Liver (tissue), 8 donors: ENCODE measurements at regions not wholly inside any gene's neighbourhood (a gene's known extent, or its start where the extent isn't known, plus 50 kb on each side); places are given as distances from the start of the nearest gene placed in this dataset.

Experiments
- DNase-seq: peaks from one replicate; pipeline ENCODE4 v3.0.0-alpha.2; 2017; ENCODE audit warnings: low spot score
- H3K27ac ChIP-seq, 2 donors: one replicate each; pipeline ENCODE4 v1.7.0; 2013; ENCODE audit warnings: inconsistent platforms in 2 of 2, low read length in 2 of 2, control low read depth in 1 of 2, low read depth in 1 of 2, mild to moderate bottlenecking in 1 of 2
- H3K27me3 ChIP-seq, 4 donors: one replicate each; pipeline versions ENCODE4 v1.6.1 to v1.7.0; 2013; ENCODE audit warnings: low read length in 3 of 4, inconsistent platforms in 1 of 4, mild to moderate bottlenecking in 1 of 4, moderate library complexity in 1 of 4; ENCODE audit not compliant: control insufficient read depth in 4 of 4, insufficient read depth in 4 of 4
- H3K36me3 ChIP-seq, 4 donors: one replicate each; pipeline versions ENCODE4 v1.6.1 to v1.7.0; 2013; ENCODE audit warnings: low read length in 3 of 4, mild to moderate bottlenecking in 3 of 4, low read depth in 1 of 4, moderate library complexity in 1 of 4; ENCODE audit not compliant: control insufficient read depth in 4 of 4, insufficient read depth in 3 of 4
- H3K4me1 ChIP-seq, 4 donors: one replicate each; pipeline versions ENCODE4 v1.6.1 to v1.7.0; 2013; ENCODE audit warnings: low read length in 3 of 4, mild to moderate bottlenecking in 3 of 4, moderate library complexity in 1 of 4; ENCODE audit not compliant: control insufficient read depth in 4 of 4, insufficient read depth in 4 of 4
- H3K4me3 ChIP-seq, 3 donors: one replicate each; pipeline versions ENCODE4 v1.6.1 to v1.7.0; 2013; ENCODE audit warnings: low read length in 3 of 3, control low read depth in 1 of 3, low read depth in 1 of 3, mild to moderate bottlenecking in 1 of 3
- H3K9ac ChIP-seq, 2 donors: one replicate each; pipeline ENCODE4 v1.7.0; 2013; ENCODE audit warnings: low read length in 2 of 2, mild to moderate bottlenecking in 2 of 2, moderate library complexity in 2 of 2, control low read depth in 1 of 2, low read depth in 1 of 2
- H3K9me3 ChIP-seq, 4 donors: one replicate each; pipeline versions ENCODE4 v1.6.1 to v1.7.0; 2013; ENCODE audit warnings: low read length in 3 of 4; ENCODE audit not compliant: control insufficient read depth in 4 of 4
- ATF3 ChIP-seq: IDR thresholded peaks from 2 replicates; pipeline ENCODE4 v1.6.1; 2016; ENCODE audit warnings: antibody characterized with exemption
- EGR1 ChIP-seq, 2 donors: IDR thresholded peaks; 2 replicates each; pipeline ENCODE4 v1.6.1; 2016 to 2018; ENCODE audit warnings: antibody characterized with exemption in 2 of 2, low read depth in 2 of 2
- FOXA1 ChIP-seq: IDR thresholded peaks from 2 replicates; pipeline ENCODE4 v1.6.1; 2016; ENCODE audit warnings: antibody characterized with exemption
- FOXA2 ChIP-seq: IDR thresholded peaks from 2 replicates; pipeline ENCODE4 v1.6.1; 2016; ENCODE audit warnings: antibody characterized with exemption
- GABPA ChIP-seq, 2 donors: IDR thresholded peaks in 1 of 2; conservative IDR thresholded peaks in 1 of 2; 2 replicates each; pipeline ENCODE4 v1.6.1; 2016; ENCODE audit warnings: antibody characterized with exemption in 2 of 2, mild to moderate bottlenecking in 1 of 2, moderate library complexity in 1 of 2
- HNF4A ChIP-seq, 2 donors: conservative IDR thresholded peaks; 2 replicates each; pipeline ENCODE4 v1.6.1; 2016; ENCODE audit warnings: antibody characterized with exemption in 2 of 2, mild to moderate bottlenecking in 2 of 2
- HNF4G ChIP-seq: IDR thresholded peaks from 2 replicates; pipeline ENCODE4 v1.6.1; 2016; ENCODE audit warnings: antibody characterized with exemption
- JUND ChIP-seq, 2 donors: IDR thresholded peaks; 2 replicates each; pipeline ENCODE4 v1.6.1; 2016; ENCODE audit warnings: antibody characterized with exemption in 2 of 2
- NR2F2 ChIP-seq: IDR thresholded peaks from 2 replicates; pipeline ENCODE4 v1.6.1; 2016; ENCODE audit warnings: antibody characterized with exemption
- RAD21 ChIP-seq, 2 donors: IDR thresholded peaks; 2 replicates each; pipeline ENCODE4 v1.6.1; 2016; ENCODE audit warnings: antibody characterized with exemption in 2 of 2, mild to moderate bottlenecking in 2 of 2
- REST ChIP-seq: IDR thresholded peaks from 2 replicates; pipeline ENCODE4 v1.6.1; 2016; ENCODE audit warnings: antibody characterized with exemption, mild to moderate bottlenecking
- RXRA ChIP-seq, 2 donors: IDR thresholded peaks; 2 replicates each; pipeline ENCODE4 v1.6.1; 2017 to 2018; ENCODE audit warnings: antibody characterized with exemption in 2 of 2, mild to moderate bottlenecking in 1 of 2
- SP1 ChIP-seq: IDR thresholded peaks from 2 replicates; pipeline ENCODE4 v1.6.1; 2018; ENCODE audit warnings: antibody characterized with exemption, mild to moderate bottlenecking
- TAF1 ChIP-seq: conservative IDR thresholded peaks from 2 replicates; pipeline ENCODE4 v1.6.1; 2016; ENCODE audit warnings: antibody characterized with exemption, mild to moderate bottlenecking
- YY1 ChIP-seq: IDR thresholded peaks from 2 replicates; pipeline ENCODE4 v1.6.1; 2016; ENCODE audit warnings: antibody characterized with exemption, mild to moderate bottlenecking
- WGBS: extraction: QIAGEN DNeasy Blood & Tissue Kit; methylation state at CpG from one replicate; pipeline ENCODE4 v1.1.7; 2013; 5-methylcytosine and 5-hydroxymethylcytosine counted together
- TF ChIP-seq, protein P1 (sequence below): IDR thresholded peaks from 2 replicates; pipeline ENCODE4 v1.6.1; 2016; ENCODE audit warnings: antibody characterized with exemption
- TF ChIP-seq, protein P2 (sequence below): fragments of 150-350 bp; IDR thresholded peaks from 2 replicates; pipeline ENCODE4 v1.5.1; 2017; ENCODE audit warnings: improper control_type of control experiment, low read depth, low read length; ENCODE audit not compliant: missing input control
- TF ChIP-seq, protein P3 (sequence below): IDR thresholded peaks from 2 replicates; pipeline ENCODE4 v1.6.1; 2016; ENCODE audit warnings: antibody characterized with exemption
- donor health status: healthy.
- donor health status: healthy.
- donor health status: healthy.
- donor health status: healthy.
- donor health status: healthy.

- H3K36me3 ChIP-seq: no peaks in the 10 kb centered on the region
- no peak overlapping the region for H3K4me3 ChIP-seq
- no peaks in the 10 kb centered on the region for H3K9me3 ChIP-seq
- DNase-seq: no peak
- no peak overlapping the region for H3K9ac ChIP-seq
- no peaks in the 10 kb centered on the region for H3K4me1 ChIP-seq
- TF ChIP-seq SP1 (no peak), FOXA2 (no peak), TAF1 (no peak), RAD21 (IDR thresholded peaks at IDR 0.05) (no peak), EGR1 (IDR thresholded peaks at IDR 0.05; ENCODE audit: low read depth in 2 of 2) (no peak), REST (no peak), HNF4A (conservative IDR thresholded peaks at IDR 0.05) (no peak), RXRA (IDR thresholded peaks at IDR 0.05) (no peak), NR2F2 (no peak), YY1 (no peak), ATF3 (no peak)
- TF ChIP-seq, protein P1, sequence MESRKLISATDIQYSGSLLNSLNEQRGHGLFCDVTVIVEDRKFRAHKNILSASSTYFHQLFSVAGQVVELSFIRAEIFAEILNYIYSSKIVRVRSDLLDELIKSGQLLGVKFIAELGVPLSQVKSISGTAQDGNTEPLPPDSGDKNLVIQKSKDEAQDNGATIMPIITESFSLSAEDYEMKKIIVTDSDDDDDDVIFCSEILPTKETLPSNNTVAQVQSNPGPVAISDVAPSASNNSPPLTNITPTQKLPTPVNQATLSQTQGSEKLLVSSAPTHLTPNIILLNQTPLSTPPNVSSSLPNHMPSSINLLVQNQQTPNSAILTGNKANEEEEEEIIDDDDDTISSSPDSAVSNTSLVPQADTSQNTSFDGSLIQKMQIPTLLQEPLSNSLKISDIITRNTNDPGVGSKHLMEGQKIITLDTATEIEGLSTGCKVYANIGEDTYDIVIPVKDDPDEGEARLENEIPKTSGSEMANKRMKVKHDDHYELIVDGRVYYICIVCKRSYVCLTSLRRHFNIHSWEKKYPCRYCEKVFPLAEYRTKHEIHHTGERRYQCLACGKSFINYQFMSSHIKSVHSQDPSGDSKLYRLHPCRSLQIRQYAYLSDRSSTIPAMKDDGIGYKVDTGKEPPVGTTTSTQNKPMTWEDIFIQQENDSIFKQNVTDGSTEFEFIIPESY: no peak
- TF ChIP-seq, protein P2, sequence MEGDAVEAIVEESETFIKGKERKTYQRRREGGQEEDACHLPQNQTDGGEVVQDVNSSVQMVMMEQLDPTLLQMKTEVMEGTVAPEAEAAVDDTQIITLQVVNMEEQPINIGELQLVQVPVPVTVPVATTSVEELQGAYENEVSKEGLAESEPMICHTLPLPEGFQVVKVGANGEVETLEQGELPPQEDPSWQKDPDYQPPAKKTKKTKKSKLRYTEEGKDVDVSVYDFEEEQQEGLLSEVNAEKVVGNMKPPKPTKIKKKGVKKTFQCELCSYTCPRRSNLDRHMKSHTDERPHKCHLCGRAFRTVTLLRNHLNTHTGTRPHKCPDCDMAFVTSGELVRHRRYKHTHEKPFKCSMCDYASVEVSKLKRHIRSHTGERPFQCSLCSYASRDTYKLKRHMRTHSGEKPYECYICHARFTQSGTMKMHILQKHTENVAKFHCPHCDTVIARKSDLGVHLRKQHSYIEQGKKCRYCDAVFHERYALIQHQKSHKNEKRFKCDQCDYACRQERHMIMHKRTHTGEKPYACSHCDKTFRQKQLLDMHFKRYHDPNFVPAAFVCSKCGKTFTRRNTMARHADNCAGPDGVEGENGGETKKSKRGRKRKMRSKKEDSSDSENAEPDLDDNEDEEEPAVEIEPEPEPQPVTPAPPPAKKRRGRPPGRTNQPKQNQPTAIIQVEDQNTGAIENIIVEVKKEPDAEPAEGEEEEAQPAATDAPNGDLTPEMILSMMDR: no peak
- TF ChIP-seq, protein P3, sequence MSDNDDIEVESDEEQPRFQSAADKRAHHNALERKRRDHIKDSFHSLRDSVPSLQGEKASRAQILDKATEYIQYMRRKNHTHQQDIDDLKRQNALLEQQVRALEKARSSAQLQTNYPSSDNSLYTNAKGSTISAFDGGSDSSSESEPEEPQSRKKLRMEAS: no peak
- 94% methylated on average over 1 of the region's 1 CpG for WGBS
- H3K27me3 ChIP-seq: peaks cover 0 to 2% (median 0%) of the 10 kb centered on the region in 4 donors
- no peak overlapping the region for H3K27ac ChIP-seq
These were observed 298.3 kb upstream of the DACH1 start for GRCh38 chr13:72165276-72165675.

DNA sequence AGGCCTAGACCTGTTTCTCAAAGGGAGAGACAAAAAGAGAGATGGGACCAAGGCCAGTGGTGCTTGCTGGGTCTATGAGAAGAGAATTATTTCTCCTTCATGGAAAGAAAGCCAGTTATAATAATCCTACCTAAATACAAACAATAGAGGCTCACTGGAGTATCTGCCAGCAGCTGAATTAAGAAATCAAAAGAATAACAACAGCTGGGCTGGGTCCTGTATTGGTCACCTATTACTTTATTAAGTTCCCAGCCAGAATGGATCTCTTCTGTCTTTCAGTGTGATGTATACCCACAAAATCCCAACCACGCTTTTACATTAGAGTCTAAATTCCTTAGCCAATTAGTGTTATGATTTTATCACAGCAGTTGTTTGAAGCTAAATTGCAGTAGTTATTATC lies 297.8 kb upstream of the DACH1 start:
- H3K27me3 ChIP-seq: peaks cover 0 to 2% (median 0%) of the 10 kb centered on the region in 4 donors
- H3K4me3 ChIP-seq: no peak overlapping the region
- H3K27ac ChIP-seq: no peak overlapping the region
- no peak overlapping the region for H3K9ac ChIP-seq
- H3K36me3 ChIP-seq: no peaks in the 10 kb centered on the region
- DNase-seq: no peak
- WGBS: 91% methylated on average over 1 of the region's 1 CpG
- H3K9me3 ChIP-seq: no peaks in the 10 kb centered on the region
- H3K4me1 ChIP-seq: no peaks in the 10 kb centered on the region
- TF ChIP-seq HNF4A (conservative IDR thresholded peaks at IDR 0.05) (no peak), REST (no peak), TAF1 (no peak), FOXA1 (no peak), ATF3 (no peak), NR2F2 (no peak), HNF4G (no peak), SP1 (no peak), GABPA (IDR thresholded peaks at IDR 0.05 in 1 of 2, conservative IDR thresholded peaks at IDR 0.05 in 1 of 2) (no peak), RAD21 (IDR thresholded peaks at IDR 0.05) (no peak), JUND (IDR thresholded peaks at IDR 0.05) (no peak)
- TF ChIP-seq, protein P2: no peak
